WTC11 (cell line): ENCODE measurements at regions not wholly inside any gene's neighbourhood (a gene's known extent, or its start where the extent isn't known, plus 50 kb on each side); places are given as distances from the start of the nearest gene placed in this dataset.

Source experiments
- TF ChIP-seq, protein P1 (sequence below): sonication (generic); formaldehyde crosslinking; IDR thresholded peaks from 2 replicates; pipeline ENCODE4 v1.8.1; 2023; ENCODE audit warnings: mild to moderate bottlenecking, missing genetic modification reagents, moderate library complexity
- TF ChIP-seq, protein P2 (sequence below): sonication (generic); formaldehyde crosslinking; IDR thresholded peaks from 2 replicates; pipeline ENCODE4 v1.8.1; 2022; ENCODE audit warnings: missing genetic modification reagents, borderline replicate concordance
- TF ChIP-seq, protein P3 (sequence below): fragments of 200-600 bp; IDR thresholded peaks from 2 replicates; pipeline ENCODE4 v1.8.0; 2022; ENCODE audit warnings: antibody characterized with exemption
- TF ChIP-seq, protein P4 (sequence below): sonication (generic); formaldehyde crosslinking; IDR thresholded peaks from 2 replicates; pipeline ENCODE4 v1.8.1; 2023; ENCODE audit warnings: mild to moderate bottlenecking, moderate library complexity, missing genetic modification reagents

- TF ChIP-seq, protein P1, sequence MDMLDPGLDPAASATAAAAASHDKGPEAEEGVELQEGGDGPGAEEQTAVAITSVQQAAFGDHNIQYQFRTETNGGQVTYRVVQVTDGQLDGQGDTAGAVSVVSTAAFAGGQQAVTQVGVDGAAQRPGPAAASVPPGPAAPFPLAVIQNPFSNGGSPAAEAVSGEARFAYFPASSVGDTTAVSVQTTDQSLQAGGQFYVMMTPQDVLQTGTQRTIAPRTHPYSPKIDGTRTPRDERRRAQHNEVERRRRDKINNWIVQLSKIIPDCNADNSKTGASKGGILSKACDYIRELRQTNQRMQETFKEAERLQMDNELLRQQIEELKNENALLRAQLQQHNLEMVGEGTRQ: no peak
- TF ChIP-seq, protein P2, sequence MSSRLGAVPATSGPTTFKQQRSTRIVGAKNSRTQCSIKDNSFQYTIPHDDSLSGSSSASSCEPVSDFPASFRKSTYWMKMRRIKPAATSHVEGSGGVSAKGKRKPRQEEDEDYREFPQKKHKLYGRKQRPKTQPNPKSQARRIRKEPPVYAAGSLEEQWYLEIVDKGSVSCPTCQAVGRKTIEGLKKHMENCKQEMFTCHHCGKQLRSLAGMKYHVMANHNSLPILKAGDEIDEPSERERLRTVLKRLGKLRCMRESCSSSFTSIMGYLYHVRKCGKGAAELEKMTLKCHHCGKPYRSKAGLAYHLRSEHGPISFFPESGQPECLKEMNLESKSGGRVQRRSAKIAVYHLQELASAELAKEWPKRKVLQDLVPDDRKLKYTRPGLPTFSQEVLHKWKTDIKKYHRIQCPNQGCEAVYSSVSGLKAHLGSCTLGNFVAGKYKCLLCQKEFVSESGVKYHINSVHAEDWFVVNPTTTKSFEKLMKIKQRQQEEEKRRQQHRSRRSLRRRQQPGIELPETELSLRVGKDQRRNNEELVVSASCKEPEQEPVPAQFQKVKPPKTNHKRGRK (CRISPR knock-in tag): no peak
- TF ChIP-seq, protein P3, sequence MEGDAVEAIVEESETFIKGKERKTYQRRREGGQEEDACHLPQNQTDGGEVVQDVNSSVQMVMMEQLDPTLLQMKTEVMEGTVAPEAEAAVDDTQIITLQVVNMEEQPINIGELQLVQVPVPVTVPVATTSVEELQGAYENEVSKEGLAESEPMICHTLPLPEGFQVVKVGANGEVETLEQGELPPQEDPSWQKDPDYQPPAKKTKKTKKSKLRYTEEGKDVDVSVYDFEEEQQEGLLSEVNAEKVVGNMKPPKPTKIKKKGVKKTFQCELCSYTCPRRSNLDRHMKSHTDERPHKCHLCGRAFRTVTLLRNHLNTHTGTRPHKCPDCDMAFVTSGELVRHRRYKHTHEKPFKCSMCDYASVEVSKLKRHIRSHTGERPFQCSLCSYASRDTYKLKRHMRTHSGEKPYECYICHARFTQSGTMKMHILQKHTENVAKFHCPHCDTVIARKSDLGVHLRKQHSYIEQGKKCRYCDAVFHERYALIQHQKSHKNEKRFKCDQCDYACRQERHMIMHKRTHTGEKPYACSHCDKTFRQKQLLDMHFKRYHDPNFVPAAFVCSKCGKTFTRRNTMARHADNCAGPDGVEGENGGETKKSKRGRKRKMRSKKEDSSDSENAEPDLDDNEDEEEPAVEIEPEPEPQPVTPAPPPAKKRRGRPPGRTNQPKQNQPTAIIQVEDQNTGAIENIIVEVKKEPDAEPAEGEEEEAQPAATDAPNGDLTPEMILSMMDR: no peak
- TF ChIP-seq, protein P4, sequence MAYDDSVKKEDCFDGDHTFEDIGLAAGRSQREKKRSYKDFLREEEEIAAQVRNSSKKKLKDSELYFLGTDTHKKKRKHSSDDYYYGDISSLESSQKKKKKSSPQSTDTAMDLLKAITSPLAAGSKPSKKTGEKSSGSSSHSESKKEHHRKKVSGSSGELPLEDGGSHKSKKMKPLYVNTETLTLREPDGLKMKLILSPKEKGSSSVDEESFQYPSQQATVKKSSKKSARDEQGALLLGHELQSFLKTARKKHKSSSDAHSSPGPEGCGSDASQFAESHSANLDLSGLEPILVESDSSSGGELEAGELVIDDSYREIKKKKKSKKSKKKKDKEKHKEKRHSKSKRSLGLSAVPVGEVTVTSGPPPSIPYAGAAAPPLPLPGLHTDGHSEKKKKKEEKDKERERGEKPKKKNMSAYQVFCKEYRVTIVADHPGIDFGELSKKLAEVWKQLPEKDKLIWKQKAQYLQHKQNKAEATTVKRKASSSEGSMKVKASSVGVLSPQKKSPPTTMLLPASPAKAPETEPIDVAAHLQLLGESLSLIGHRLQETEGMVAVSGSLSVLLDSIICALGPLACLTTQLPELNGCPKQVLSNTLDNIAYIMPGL (CRISPR knock-in tag): no peak
These were observed 518.2 kb upstream of the HTR2A start for GRCh38 chr13:47415048-47415447.
